Spleen (tissue), 7 donors: ENCODE measurements at regions not wholly inside any gene's neighbourhood (a gene's known extent, or its start where the extent isn't known, plus 50 kb on each side); places are given as distances from the start of the nearest gene placed in this dataset.

Experiments
- POLR2A ChIP-seq, 3 donors: fragments of 450-650 bp; IDR thresholded peaks; one replicate each; pipeline ENCODE4 v1.5.1; 2017; ENCODE audit warnings: antibody characterized with exemption in 3 of 3, mild to moderate bottlenecking in 1 of 3
- POLR2AphosphoS5 ChIP-seq, 3 donors: sonication (generic); formaldehyde crosslinking; IDR thresholded peaks; one replicate each; pipeline ENCODE4 v1.5.1; 2017; ENCODE audit warnings: antibody characterized with exemption in 3 of 3
- TF ChIP-seq, protein P1 (sequence below), 11 experiments: fragments of 200-600 bp in 7 of 11; fragments of 450-650 bp in 4 of 11; sonication (generic) in 4 of 11; IDR thresholded peaks in 8 of 11; conservative IDR thresholded peaks in 3 of 11; 1 replicate in 7 of 11; 2 replicates in 4 of 11; pipeline versions ENCODE4 v1.4.0 to v1.8.0; 2016 to 2021; ENCODE audit warnings: antibody characterized with exemption in 11 of 11, inconsistent platforms in 4 of 11, mild to moderate bottlenecking in 1 of 11
- donor health status: DM: no; HTN: no; CAD: no; lungs with moderate emphysema.
- donor health status: DM: no; HTN: no; CAD: no.
- donor health status: DM: no; HTN: no; CAD: no.

DNA sequence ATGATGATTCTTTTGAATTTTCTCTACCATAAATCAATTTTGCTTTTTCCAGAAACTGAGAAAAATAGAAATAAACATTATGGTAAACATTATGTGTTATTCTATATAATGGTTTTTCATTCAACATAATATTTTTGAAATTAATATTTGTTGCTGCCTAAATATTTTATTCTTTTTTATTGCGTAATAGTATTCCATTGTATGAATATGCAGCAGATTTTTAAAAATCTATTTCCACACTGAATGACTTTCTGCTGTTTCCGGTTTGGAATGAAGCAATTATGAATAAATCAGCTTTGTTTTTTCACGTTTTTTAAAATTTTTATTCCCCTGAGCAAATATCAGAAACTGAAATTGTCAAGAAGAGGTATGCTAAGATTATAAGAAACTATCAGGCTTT, 335.2 kb upstream of the KCND2 start:
- TF ChIP-seq POLR2AphosphoS5 (IDR thresholded peaks at IDR 0.05) (no peak), POLR2A (IDR thresholded peaks at IDR 0.05) (no peak)
- TF ChIP-seq, protein P1, sequence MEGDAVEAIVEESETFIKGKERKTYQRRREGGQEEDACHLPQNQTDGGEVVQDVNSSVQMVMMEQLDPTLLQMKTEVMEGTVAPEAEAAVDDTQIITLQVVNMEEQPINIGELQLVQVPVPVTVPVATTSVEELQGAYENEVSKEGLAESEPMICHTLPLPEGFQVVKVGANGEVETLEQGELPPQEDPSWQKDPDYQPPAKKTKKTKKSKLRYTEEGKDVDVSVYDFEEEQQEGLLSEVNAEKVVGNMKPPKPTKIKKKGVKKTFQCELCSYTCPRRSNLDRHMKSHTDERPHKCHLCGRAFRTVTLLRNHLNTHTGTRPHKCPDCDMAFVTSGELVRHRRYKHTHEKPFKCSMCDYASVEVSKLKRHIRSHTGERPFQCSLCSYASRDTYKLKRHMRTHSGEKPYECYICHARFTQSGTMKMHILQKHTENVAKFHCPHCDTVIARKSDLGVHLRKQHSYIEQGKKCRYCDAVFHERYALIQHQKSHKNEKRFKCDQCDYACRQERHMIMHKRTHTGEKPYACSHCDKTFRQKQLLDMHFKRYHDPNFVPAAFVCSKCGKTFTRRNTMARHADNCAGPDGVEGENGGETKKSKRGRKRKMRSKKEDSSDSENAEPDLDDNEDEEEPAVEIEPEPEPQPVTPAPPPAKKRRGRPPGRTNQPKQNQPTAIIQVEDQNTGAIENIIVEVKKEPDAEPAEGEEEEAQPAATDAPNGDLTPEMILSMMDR (IDR thresholded peaks at IDR 0.05 in 8 of 11, conservative IDR thresholded peaks at IDR 0.05 in 3 of 11): no peak
